NCI-H187 (cell line): ENCODE measurements at regions not wholly inside any gene's neighbourhood (a gene's known extent, or its start where the extent isn't known, plus 50 kb on each side); places are given as distances from the start of the nearest gene placed in this dataset.

Source experiments
- DNase-seq, 2 experiments: peaks; one replicate each; lab custom pipeline; 2025; lab: John Stamatoyannopoulos, UW

- DNase-seq: no peak
Measured at GRCh38 chr20:18999086-18999485, 185.5 kb downstream of the SCP2D1 start.

DNA sequence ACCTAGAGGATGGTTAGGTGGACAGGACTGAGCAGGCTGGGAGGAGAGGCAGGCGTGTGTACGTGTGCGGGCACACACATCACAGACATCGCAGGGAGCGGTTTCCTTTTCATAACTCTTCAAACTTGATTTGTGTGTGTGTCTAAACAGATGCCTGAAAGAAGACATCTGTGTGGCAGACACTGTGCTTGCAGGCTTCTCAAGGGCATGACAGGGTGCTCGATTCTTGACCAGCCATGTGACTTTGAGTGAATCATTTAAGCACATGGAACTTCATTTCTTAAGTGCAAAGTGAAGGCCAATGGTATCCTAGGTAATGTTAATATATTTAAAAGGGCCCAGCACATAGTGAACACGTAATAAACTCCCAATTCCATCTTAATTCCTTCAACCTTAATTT, 186.5 kb downstream of the SCP2D1 start:
- DNase-seq: no peak

DNA sequence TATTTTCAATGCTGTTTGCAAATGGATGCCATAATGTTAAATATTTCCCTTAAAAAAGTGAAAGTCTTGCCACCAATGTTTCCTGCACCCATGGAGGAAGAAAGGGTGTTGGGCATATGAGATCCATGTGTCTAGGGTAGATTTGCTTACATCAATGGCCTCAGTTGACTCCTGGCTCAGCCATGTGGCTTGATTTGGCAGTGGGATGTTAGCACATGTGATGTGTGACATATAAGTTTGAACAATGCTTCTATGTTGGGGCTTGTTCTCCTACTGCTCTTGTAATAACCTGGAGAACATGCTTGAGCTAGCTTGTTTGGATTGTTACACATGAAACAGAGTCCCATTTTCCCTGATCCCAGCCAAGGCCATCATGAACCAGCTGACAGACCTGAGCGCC, 187.6 kb downstream of the SCP2D1 start:
- DNase-seq: no peak

- no peak for DNase-seq
Measured at GRCh38 chr20:19003366-19004336, 190.1 kb downstream of the SCP2D1 start.

DNA sequence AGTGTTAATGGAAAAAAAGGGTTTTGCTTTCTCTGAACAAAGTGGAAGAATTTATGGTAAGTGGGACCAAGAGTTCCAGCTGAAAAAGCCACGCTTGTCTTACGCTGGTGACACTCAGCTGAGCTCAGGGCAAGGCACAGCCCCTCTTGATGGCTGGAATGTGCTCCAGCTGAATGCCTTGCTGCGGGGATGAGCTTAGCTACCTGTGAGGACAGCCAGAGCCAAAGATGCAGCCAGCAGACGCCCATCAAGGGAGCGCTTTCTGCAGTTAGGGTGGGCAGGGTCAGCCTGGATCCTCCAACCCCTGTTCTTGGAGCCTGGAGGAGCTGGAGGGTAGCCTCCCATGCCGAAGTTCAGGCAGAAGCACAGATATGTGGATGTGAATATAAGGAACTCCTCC, 191.4 kb downstream of the SCP2D1 start:
- no peak for DNase-seq

DNA sequence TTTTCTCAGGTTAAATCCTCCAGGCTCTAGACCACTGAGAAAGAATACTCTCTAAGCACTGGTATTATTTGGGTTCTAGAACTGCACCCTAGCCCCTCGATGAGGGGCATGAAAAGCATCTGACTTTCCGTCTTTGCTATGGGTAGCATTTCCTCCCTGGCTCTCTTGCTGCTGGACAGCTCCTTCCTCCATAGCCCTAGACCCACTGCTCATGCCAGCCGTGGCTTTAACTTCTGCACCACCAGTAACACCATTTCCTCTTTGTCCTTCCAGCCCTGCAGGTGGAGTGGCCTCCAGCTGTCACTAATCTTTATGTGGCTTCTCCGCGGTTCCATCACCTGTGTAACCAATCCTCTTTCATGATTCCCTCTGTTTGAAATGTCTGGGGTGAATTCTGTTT, 194.9 kb downstream of the SCP2D1 start:
- DNase-seq: no peak

DNA sequence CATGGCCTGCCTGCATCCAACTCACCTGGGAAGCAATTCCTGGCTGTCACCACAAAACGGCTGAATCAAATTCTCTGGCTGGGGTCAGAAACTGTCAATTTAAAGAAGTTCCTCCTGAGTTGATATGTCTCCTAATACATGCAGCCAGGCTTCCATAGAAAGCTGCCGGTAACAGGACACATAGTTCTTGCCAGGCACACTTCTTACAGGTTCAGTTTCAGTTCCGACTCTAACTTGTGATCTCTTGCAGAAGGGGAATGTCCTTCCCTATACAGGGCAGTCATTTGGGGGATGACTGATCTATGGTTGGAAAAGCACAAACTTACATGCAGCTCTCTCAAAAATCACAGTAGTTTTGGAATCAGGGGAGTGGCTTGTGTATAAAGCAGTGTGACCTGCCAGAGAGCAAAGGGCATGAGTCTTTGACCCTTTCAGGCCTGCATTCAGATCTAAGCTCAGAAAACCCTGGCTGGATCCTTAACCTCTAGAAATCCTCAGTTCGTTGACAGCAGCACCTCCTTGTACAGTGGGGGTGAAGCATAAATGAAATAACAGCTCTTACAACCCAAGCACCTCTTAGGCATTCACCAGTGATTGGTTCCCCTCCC, 195.6 kb downstream of the SCP2D1 start:
- DNase-seq: no peak

- no peak for DNase-seq
Measured at GRCh38 chr20:19012676-19013075, 199.1 kb downstream of the SCP2D1 start.

GRCh38 chr20:19013907-19014306, 198.5 kb upstream of the SLC24A3 start:
- DNase-seq: no peak

DNA sequence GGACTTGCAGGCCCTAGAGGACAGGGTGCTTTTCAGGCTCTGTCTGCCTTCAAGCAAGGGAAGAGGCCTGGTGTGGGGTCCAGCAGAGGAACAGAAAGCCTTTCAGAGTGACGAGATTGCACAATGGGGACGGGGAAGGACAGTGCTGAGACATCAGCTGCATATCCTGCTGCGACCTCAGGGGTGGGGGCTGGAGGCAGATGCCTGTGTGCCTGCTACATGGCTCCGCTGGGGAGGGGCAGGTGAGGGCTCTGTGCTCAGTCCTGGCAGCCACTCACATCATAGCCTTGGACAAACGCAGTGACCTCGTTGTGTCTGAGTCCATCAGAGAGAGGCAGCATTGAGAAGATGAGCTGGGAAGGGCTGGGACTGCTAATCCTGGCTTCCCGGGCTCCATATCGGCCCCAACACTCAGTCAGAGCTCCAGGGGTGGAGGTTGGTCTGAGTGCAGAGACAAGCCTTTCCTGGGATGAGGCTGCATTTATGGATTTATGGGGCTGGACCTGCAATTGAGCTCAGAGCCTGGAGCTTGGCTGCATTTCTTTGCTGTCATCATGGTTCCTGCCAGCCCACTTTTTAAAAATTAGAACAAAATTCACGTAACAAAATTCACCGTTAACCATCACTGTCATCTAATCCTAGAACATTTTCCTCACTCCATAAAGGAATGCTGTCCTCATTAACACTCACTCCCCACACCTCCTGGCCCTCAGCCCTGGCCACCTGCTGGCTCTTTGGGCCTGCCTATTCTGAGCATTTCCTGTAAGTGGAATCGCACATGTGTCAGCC, 196.9 kb upstream of the SLC24A3 start:
- no peak for DNase-seq

GRCh38 chr20:19016140-19016497, 196.3 kb upstream of the SLC24A3 start:
- DNase-seq: no peak

DNA sequence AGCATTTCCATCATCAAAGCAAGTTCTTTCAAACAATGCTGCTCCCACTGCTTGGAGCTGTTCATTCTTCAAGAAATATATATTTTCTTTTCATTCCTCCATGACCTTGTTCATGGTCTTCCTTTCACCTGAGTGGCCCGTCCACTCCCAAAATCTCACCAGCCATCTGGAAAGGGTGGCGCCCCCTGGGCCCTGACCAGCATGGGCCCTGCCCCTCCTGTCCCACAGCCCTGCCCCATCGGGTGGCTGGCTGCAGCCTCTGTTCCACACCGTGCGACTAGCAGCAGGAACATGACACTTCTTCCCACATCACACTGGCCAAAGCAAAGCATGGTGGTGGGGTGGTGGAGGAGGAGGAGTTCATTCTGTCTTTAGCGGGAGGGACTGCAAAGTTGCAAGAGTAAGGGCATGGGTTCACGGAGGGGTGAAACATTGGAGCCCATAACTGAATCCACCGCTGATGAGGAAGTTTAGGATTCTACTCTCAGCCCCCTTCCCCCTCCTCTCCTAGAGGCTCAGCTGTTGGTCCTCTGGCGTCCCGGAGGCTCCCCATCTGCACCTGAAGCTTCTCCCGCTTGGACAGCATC, 195.2 kb upstream of the SLC24A3 start:
- DNase-seq: no peak

DNA sequence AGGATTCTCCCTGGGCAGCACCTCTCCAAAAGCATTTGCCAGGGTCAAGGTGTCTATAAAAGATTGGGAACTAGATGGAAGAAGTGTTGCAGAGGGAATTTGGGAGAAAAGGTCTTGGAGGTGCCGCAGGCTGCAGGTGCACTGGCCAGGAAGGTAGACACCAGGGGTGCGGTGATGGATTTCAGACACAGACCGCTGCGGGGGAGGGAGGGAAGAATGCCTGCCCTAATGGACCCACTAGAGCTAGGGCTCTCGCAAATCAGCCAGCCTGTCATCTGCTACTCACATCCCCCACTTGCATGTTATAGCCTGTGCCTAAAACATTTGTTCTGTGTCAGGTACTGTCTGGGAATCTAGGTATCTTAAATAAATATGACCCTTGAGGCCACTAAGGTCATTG, 193.6 kb upstream of the SLC24A3 start:
- no peak for DNase-seq

GRCh38 chr20:19019734-19020364, 192.6 kb upstream of the SLC24A3 start:
- DNase-seq: no peak

GRCh38 chr20:19021406-19022117, 190.9 kb upstream of the SLC24A3 start:
- no peak for DNase-seq

DNA sequence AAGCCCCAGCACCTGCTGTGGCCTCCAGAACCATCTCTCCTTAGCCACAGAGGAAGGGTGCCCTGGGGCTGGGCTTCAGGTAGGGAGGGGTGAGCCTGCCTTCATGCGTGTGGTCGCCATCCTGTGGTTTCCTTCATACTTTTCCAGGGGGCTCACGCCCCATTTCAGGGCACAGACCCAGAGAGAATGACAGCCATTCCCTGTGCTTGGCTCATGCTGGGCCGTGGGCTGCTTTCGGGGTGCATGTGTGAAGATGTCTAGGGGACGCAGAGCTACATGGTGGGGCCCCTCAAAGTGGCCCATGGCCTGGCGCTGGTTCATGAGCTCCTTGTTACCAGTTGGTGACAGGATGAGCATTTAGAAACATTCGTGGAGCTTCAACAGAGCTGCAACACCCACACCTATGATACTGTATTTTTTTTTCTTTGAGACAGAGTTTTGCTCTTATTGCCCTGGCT, 190.3 kb upstream of the SLC24A3 start:
- DNase-seq: no peak

DNA sequence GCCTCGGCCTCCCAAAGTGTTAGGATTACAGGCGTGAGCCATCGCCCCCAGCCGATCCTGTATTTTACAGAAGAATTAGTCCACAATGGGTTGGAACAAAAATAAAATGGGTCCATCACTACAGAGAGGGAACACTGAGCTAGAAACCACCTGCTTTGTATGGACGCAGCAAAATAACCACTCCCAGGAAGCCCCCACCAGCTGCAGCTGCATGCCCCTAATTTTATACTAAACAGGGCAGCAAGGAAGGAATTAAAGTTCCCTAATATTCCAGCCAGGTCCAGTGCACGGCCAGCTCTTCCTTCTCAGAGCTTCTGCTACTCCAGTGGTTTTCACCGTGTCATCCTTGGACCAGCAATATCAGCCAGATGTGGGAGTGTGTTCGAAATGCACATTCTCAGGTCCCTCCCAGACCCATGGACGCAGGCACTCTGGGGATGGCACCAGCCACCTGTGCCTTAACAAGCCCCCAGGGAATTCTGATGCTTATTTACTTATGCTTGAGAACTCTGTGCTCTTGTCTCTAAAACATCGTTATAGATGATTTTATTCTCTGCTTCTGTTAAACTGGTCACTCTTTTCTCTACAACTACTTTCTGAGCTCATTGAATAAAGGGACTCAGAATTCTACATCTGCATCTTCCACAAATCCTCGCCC, 189.5 kb upstream of the SLC24A3 start:
- no peak for DNase-seq

DNA sequence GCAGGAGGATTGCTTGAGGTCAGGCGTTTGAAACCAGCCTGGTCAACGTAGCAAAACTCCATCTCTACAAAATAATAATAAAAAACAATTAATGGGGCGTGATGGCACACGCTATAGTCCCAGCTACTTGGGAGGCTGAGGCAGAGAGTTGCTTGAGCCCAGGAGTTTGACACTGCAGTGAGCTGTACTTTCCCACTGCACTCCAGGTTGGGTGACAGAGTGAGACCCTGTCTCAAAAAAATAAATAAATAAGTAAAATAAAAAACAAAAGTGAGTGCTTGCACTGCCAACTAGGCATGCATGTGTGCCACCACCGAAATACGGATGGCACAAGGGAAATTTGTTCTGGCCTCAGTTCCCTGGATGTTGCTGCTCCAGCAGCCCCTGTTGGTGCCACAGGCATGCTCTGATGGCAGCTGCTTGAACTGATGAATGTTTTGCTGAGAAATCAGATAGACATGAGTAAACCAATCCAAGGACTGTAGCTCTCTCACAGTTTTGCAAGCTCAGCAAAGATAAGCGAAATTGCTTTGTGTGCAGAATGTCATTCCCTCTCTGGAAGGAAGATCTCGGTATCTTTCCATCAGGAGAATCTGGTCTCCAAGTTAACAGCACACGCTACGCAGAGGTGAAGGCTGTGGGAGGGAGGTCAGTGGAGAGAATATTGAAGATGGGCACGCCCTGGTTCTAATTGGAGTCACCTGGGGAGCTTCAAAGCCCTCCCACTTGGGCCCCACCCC, 188.0 kb upstream of the SLC24A3 start:
- DNase-seq: no peak

- no peak for DNase-seq
Measured at GRCh38 chr20:19025430-19026120, 186.9 kb upstream of the SLC24A3 start.
